Stimulated activated CD4-positive, alpha-beta T cell treated with anti-CD3 and anti-CD28 coated beads, Interleukin-15, amount 100 ng/mL, for 24 hours (primary cell): ENCODE measurements at regions not wholly inside any gene's neighbourhood (a gene's known extent, or its start where the extent isn't known, plus 50 kb on each side); places are given as distances from the start of the nearest gene placed in this dataset.
"Not testable (repeated sequence)": the region's sequence is repeated elsewhere in the genome, so short reads cannot be mapped to it uniquely, and the experiment has no call there.

ENCODE experiments used
- DNase-seq: peaks from one replicate; pipeline ENCODE4 v3.0.0-alpha.2; 2020

GRCh38 chr12:92248977-92249376, 103.3 kb upstream of the BTG1 start:
- DNase-seq, result no peak

- DNase-seq, result no peak
These were observed 98.4 kb upstream of the BTG1 start for GRCh38 chr12:92244036-92244435.

GRCh38 chr12:92242907-92243306, 97.3 kb upstream of the BTG1 start:
- no peak for DNase-seq

GRCh38 chr12:92237762-92238523, 92.3 kb upstream of the BTG1 start:
- no peak for DNase-seq

- DNase-seq, result no peak
These were observed 91.6 kb upstream of the BTG1 start for GRCh38 chr12:92237262-92237661.

- no peak for DNase-seq
These were observed 90.2 kb upstream of the BTG1 start for GRCh38 chr12:92235703-92236472.

- peak; percentile 19 for DNase-seq
These were observed 88.9 kb upstream of the BTG1 start for GRCh38 chr12:92234533-92234932.

GRCh38 chr12:92233346-92234015, 87.8 kb upstream of the BTG1 start:
- DNase-seq, result no peak

- not testable (repeated sequence) for DNase-seq
These were observed 86.8 kb upstream of the BTG1 start for GRCh38 chr12:92232371-92232932.

- not testable (repeated sequence) for DNase-seq
These were observed 86.3 kb upstream of the BTG1 start for GRCh38 chr12:92231945-92232344.

- DNase-seq, result not testable (repeated sequence)
These were observed 85.9 kb upstream of the BTG1 start for GRCh38 chr12:92231532-92231931.

- no peak for DNase-seq
These were observed 83.7 kb upstream of the BTG1 start for GRCh38 chr12:92229381-92229780.

- DNase-seq, result no peak
These were observed 81.3 kb upstream of the BTG1 start for GRCh38 chr12:92226961-92227360.

GRCh38 chr12:92226071-92226661, 80.5 kb upstream of the BTG1 start:
- no peak for DNase-seq

GRCh38 chr12:92224685-92225331, 79.2 kb upstream of the BTG1 start:
- DNase-seq, result peak; percentile 8

- no peak for DNase-seq
These were observed 77.8 kb upstream of the BTG1 start for GRCh38 chr12:92223481-92223880.

- DNase-seq, result no peak
These were observed 76.1 kb upstream of the BTG1 start for GRCh38 chr12:92221656-92222315.

GRCh38 chr12:92218394-92219077, 72.9 kb upstream of the BTG1 start:
- DNase-seq, result no peak

- DNase-seq, result no peak
These were observed 70.4 kb upstream of the BTG1 start for GRCh38 chr12:92216092-92216491.

- DNase-seq, result no peak
These were observed 69.7 kb upstream of the BTG1 start for GRCh38 chr12:92215358-92215757.

GRCh38 chr12:92213166-92213565, 67.5 kb upstream of the BTG1 start:
- DNase-seq, result no peak
